ENCODE measurements at regions not wholly inside any gene's neighbourhood (a gene's known extent, or its start where the extent isn't known, plus 50 kb on each side); places are given as distances from the start of the nearest gene placed in this dataset.
"Not testable (repeated sequence)": the region's sequence is repeated elsewhere in the genome, so short reads cannot be mapped to it uniquely, and the experiment has no call there.

GRCh38 chr6:156601152-156602065 is 175.8 kb upstream of the ARID1B start:
- DNase-seq (ENCODE audit: low spot score) = no peak

GRCh38 chr6:156600678-156601077 is 176.5 kb upstream of the ARID1B start:
- DNase-seq (ENCODE audit: low spot score) = no peak

GRCh38 chr6:156599978-156600590 is 177.1 kb upstream of the ARID1B start:
- DNase-seq (ENCODE audit: low spot score) = no peak

- no peak for DNase-seq (ENCODE audit: low spot score)
These were observed 177.8 kb upstream of the ARID1B start for GRCh38 chr6:156599366-156599765.

GRCh38 chr6:156598855-156599180 is 178.4 kb upstream of the ARID1B start:
- no peak for DNase-seq (ENCODE audit: low spot score)

- no peak for DNase-seq (ENCODE audit: low spot score)
These were observed 178.9 kb upstream of the ARID1B start for GRCh38 chr6:156598071-156598854.

- no peak for DNase-seq (ENCODE audit: low spot score)
These were observed 180.1 kb upstream of the ARID1B start for GRCh38 chr6:156597095-156597494.

- DNase-seq (ENCODE audit: low spot score) = no peak
These were observed 181.7 kb upstream of the ARID1B start for GRCh38 chr6:156595476-156595875.

- DNase-seq (ENCODE audit: low spot score) = no peak
These were observed 183.3 kb upstream of the ARID1B start for GRCh38 chr6:156593893-156594292.

- no peak for DNase-seq (ENCODE audit: low spot score)
These were observed 184.1 kb upstream of the ARID1B start for GRCh38 chr6:156593127-156593526.

GRCh38 chr6:156590482-156590881 is 186.7 kb upstream of the ARID1B start:
- no peak for DNase-seq (ENCODE audit: low spot score)

GRCh38 chr6:156589281-156589680 is 187.9 kb upstream of the ARID1B start:
- DNase-seq (ENCODE audit: low spot score) = no peak

GRCh38 chr6:156587751-156588301 is 189.4 kb upstream of the ARID1B start:
- DNase-seq (ENCODE audit: low spot score) = no peak

- DNase-seq (ENCODE audit: low spot score) = no peak
These were observed 190.1 kb upstream of the ARID1B start for GRCh38 chr6:156587071-156587470.

GRCh38 chr6:156585859-156586258 is 191.3 kb upstream of the ARID1B start:
- DNase-seq (ENCODE audit: low spot score) = no peak

- DNase-seq (ENCODE audit: low spot score) = not testable (repeated sequence)
These were observed 193.1 kb upstream of the ARID1B start for GRCh38 chr6:156584121-156584520.

- DNase-seq (ENCODE audit: low spot score) = no peak
These were observed 194.1 kb upstream of the ARID1B start for GRCh38 chr6:156583083-156583482.

- no peak for DNase-seq (ENCODE audit: low spot score)
These were observed 194.6 kb upstream of the ARID1B start for GRCh38 chr6:156582509-156582992.

GRCh38 chr6:156579564-156579963 is 197.6 kb upstream of the ARID1B start:
- no peak for DNase-seq (ENCODE audit: low spot score)

- DNase-seq (ENCODE audit: low spot score) = no peak
These were observed 199.4 kb upstream of the ARID1B start for GRCh38 chr6:156577749-156578148.

GRCh38 chr6:156575361-156575760 is 201.8 kb upstream of the ARID1B start:
- no peak for DNase-seq (ENCODE audit: low spot score)

- no peak for DNase-seq (ENCODE audit: low spot score)
These were observed 212.4 kb upstream of the ARID1B start for GRCh38 chr6:156564807-156565149.
